ENCODE measurements at regions not wholly inside any gene's neighbourhood (a gene's known extent, or its start where the extent isn't known, plus 50 kb on each side); places are given as distances from the start of the nearest gene placed in this dataset.
"Not testable (repeated sequence)": the region's sequence is repeated elsewhere in the genome, so short reads cannot be mapped to it uniquely, and the experiment has no call there.

DNA sequence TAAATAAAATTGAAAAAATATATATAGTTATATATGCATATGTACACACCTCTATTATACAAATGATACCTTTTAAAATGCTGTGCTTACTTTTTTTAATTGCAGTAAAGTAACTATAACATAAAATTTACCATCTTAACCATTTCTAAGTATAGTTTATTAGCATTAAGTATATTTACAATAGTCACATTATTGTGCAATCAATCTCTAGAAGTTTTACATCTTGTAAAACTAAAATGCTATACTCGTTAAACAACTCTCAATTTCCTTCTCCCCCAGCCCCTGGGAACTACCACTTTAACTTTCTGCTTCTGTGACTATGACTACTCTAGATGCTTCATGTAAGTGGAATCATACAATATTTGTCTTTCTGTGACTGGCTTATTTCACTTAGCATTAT, 146.7 kb upstream of the DST start:
- Histone ChIP-seq H3K4me3 (no peak overlapping the region), H3K27ac (no peak overlapping the region)
- no peak for DNase-seq (ENCODE audit: low spot score)
- TF ChIP-seq, protein P1, sequence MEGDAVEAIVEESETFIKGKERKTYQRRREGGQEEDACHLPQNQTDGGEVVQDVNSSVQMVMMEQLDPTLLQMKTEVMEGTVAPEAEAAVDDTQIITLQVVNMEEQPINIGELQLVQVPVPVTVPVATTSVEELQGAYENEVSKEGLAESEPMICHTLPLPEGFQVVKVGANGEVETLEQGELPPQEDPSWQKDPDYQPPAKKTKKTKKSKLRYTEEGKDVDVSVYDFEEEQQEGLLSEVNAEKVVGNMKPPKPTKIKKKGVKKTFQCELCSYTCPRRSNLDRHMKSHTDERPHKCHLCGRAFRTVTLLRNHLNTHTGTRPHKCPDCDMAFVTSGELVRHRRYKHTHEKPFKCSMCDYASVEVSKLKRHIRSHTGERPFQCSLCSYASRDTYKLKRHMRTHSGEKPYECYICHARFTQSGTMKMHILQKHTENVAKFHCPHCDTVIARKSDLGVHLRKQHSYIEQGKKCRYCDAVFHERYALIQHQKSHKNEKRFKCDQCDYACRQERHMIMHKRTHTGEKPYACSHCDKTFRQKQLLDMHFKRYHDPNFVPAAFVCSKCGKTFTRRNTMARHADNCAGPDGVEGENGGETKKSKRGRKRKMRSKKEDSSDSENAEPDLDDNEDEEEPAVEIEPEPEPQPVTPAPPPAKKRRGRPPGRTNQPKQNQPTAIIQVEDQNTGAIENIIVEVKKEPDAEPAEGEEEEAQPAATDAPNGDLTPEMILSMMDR (IDR thresholded peaks at IDR 0.05) = no peak

DNA sequence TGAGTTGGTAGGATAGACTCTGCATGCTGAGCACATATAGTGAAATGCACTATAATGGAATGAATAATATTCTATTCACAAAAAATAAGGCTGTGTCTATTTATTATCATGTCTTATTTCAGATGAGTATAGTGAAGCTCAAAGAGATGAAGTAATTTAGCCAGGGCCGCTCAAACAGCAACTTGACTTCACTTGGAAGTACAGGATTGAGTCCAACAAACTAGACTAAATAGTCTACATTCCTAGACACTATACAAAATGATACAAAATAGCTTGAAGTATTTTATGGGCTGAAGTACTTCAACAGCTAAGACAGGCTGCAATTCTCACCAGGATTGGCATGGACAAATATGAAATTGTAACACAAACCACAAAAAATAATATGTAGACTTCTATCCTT, 144.5 kb upstream of the DST start:
- no peak for DNase-seq (ENCODE audit: low spot score)
- Histone ChIP-seq H3K27ac (no peak overlapping the region), H3K4me3 (no peak overlapping the region)
- TF ChIP-seq, protein P1 (IDR thresholded peaks at IDR 0.05) = no peak

DNA sequence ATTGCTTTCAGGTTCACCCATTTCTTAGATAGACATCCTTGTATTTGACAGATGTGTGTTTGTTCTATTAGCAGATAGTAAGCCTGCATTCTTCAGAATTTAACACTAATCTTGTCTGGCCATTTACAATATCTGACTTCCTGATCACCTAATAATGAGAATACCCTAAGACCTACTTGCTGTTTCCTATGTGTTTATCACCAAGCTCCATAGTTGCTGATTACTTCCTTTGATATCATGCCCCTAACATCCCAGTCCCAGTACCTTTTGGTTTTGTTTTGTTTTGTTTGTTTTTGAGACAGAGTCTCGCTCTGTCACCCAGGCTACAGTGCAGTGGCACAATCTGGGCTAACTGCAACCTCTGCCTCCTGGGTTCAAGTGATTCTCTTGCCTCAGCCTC, 143.6 kb upstream of the DST start:
- Histone ChIP-seq H3K27ac (no peak overlapping the region), H3K4me3 (no peak overlapping the region)
- no peak for DNase-seq (ENCODE audit: low spot score)
- TF ChIP-seq, protein P1 (IDR thresholded peaks at IDR 0.05) = no peak

DNA sequence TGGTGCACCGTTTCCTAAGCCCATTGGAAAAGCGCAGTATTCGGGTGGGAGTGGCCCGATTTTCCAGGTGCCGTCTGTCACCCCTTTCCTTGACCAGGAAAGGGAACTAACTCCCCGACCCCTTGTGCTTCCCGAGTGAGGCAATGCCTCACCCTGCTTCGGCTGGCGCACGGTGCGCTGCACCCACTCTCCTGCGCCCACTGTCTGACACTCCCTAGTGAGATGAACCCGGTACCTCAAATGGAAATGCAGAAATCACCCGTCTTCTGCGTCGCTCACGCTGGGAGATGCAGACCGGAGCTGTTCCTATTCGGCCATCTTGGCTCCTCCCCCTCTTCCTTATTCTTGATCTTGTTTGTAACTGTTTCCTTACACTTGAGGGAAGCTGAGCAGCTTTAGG, 142.8 kb upstream of the DST start:
- not testable (repeated sequence) for DNase-seq (ENCODE audit: low spot score); H3K4me3 ChIP-seq

DNA sequence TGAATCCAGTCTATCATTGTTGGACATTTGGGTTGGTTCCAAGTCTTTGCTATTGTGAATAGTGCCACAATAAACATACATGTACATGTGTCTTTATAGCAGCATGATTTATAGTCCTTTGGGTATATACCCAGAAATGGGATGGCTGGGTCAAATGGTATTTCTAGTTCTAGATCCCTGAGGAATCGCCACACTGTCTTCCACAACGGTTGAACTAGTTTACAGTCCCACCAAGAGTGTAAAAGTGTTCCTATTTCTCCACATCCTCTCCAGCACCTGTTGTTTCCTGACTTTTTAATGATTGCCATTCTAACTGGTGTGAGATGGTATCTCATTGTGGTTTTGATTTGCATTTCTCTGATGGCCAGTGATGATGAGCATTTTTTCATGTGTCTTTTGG, 137.4 kb upstream of the DST start:
- not testable (repeated sequence) for H3K4me3 ChIP-seq; DNase-seq (ENCODE audit: low spot score); H3K27ac ChIP-seq

More for the DNA sequence above, 142.8 kb upstream of the DST start:
- H3K27ac ChIP-seq = not testable (repeated sequence)

DNA sequence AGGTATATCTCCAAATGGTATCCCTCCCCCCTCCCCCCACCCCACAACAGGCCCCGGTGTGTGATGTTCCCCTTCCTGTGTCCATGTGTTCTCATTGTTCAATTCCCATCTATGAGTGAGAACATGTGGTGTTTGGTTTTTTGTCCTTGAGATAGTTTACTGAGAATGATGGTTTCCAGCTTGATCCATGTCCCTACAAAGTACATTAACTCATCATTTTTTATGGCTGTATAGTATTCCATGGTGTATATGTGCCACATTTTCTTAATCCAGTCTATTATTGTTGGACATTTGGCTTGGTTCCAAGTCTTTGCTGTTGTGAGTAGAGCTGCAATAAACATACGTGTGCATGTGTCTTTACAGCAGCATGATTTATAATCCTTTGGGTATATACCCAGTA, 135.8 kb upstream of the DST start:
- not testable (repeated sequence) for DNase-seq (ENCODE audit: low spot score); H3K27ac ChIP-seq; H3K4me3 ChIP-seq

DNA sequence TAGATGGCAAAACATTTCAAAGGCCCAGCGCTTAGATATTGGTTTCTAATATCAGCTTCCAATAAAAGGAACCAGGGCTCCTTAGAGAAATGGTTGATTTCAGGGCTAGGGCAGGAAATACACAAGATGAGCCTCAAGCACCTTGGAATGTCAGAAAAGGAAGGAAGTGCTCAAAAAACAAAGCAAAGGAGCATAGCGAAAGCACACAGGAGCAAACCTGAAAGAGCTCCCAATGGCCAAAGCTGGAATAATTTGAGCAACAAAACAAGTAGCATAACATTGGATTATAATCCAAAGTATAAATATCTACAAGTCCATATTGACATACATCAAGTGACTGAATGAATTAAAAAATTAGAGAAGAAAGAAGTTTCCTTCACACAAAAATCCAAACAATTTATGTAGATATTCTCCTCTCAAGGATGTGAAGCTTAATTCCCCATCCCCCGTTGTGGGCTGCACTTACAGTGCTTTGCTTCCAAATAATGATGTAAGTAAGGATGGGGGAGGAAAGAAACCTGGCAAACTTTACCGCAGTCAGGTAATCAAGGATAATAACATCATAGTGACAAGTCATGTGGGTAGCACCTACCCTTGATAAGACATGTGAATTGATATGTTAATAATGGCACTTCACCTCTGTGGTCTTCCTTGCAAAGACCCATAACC, 132.9 kb upstream of the DST start:
- H3K27ac ChIP-seq = no peak overlapping the region
- no peak for DNase-seq (ENCODE audit: low spot score)
- TF ChIP-seq, protein P1 (IDR thresholded peaks at IDR 0.05) = no peak

DNA sequence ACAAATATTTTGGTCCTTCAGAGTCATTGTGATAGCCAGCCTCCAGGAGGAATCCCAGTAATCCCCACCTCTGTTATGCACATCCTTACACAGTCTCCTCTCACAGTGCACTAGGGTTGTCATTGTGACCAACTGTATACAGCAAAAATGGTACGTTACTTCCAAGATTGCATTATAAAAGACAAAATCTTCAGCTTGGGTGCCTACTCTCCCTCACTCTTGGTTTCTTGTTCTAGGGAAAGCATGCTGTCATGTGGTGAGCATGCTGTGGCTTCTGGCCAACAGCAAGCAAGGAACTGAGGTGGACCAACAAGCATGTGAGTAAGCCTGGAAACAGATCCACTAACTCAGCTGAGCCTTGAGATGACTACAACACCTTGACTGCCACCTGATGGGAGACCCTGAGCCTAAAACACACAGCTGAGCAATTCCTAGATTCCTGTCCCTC, 130.1 kb upstream of the DST start:
- TF ChIP-seq, protein P1 (IDR thresholded peaks at IDR 0.05) = no peak
- DNase-seq (ENCODE audit: low spot score) = no peak
- Histone ChIP-seq H3K27ac (peak overlapping the region; percentile 35 to 48), H3K4me3 (no peak overlapping the region)

More for the DNA sequence above, 132.9 kb upstream of the DST start:
- no peak overlapping the region for H3K4me3 ChIP-seq

Measured in coronary artery (tissue), 2 donors.